ENCODE measurements at regions not wholly inside any gene's neighbourhood (a gene's known extent, or its start where the extent isn't known, plus 50 kb on each side); places are given as distances from the start of the nearest gene placed in this dataset.

DNA sequence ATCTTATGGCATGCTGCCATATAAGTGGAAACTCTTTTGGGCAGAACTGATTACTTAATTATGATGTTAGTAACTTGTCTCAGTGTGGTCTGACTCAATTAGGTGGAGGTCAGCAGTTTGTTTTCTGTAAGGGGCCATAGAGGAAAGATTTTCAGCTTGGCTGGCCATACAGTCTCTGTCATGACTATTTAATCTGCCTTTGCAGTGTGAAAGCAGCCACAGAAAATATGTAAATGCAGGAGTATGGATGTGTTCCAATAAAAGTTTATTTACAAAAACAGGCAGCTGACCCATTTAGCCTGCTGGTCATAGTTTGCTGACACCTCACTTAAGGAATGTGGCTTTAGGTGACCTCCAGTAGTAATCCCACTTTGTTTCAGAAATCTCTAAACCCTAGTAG, 700.7 kb downstream of the EPM2A start:
- Mint-ChIP-seq H3K9me3 (no peaks in the 10 kb centered on the region), H3K4me1 (ENCODE audit: low read depth) (no peaks in the 10 kb centered on the region), H3K27ac (no peak overlapping the region), H3K4me3 (no peak overlapping the region), H3K36me3 (ENCODE audit: low read depth) (no peaks in the 10 kb centered on the region), H3K27me3 (ENCODE audit: insufficient read depth) (peaks cover 21% of the 10 kb centered on the region)
- DNase-seq (ENCODE audit: low spot score): no peak
- intact Hi-C loops (cut with micrococcal nuclease): no loop called here

GRCh38 chr6:145036236-145036635, 699.1 kb downstream of the EPM2A start:
- Mint-ChIP-seq H3K36me3 (ENCODE audit: low read depth) (no peaks in the 10 kb centered on the region), H3K4me3 (no peak overlapping the region), H3K27me3 (ENCODE audit: insufficient read depth) (peaks cover 17% of the 10 kb centered on the region), H3K9me3 (no peaks in the 10 kb centered on the region), H3K4me1 (ENCODE audit: low read depth) (no peaks in the 10 kb centered on the region), H3K27ac (no peak overlapping the region)
- DNase-seq (ENCODE audit: low spot score): no peak
- intact Hi-C loops (cut with micrococcal nuclease): no loop called here

DNA sequence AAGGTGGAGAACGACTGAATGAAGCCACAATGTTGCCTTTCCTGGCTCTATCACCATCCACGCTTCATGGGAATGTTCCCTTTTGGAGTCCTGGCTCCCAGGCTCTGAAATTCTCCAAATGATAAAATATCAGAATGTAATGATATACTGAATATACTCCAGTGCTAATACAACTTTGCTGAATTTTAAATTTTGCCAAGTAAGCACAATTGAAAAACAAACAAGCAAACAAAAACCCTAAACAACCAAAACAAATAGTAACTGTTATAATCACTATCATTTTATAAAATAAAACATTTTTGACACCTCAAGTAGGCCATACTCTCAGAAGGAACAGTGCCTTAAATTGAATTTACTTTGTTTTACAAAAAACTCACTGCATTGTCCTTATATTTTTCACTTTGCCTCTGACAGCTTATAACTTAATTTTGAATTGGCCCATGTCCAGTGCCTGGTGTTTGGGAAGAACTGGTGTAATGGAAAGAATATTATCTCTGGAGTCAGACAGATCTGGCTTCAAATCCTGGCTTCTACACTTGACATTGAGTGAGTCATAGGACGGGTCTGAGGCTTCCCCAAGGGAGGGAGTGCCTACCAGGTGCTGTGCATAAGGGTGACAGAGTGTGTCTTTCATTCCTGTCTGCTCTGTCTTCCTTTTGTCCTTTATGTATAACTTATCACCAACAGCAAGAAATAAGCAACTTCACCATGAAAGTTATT, 698.3 kb downstream of the EPM2A start:
- no peak for DNase-seq (ENCODE audit: low spot score)
- intact Hi-C loops (cut with micrococcal nuclease): no loop called here
- H3K27ac Mint-ChIP-seq: no peak overlapping the region
- H3K9me3 Mint-ChIP-seq: no peaks in the 10 kb centered on the region
- H3K4me3 Mint-ChIP-seq: no peak overlapping the region
- H3K4me1 Mint-ChIP-seq (ENCODE audit: low read depth): no peaks in the 10 kb centered on the region
- H3K36me3 Mint-ChIP-seq (ENCODE audit: low read depth): no peaks in the 10 kb centered on the region
- peaks cover 11% of the 10 kb centered on the region for H3K27me3 Mint-ChIP-seq (ENCODE audit: insufficient read depth)

GRCh38 chr6:145042559-145042958, 692.8 kb downstream of the EPM2A start:
- H3K27ac Mint-ChIP-seq: no peak overlapping the region
- H3K4me3 Mint-ChIP-seq: no peak overlapping the region
- H3K36me3 Mint-ChIP-seq (ENCODE audit: low read depth): no peaks in the 10 kb centered on the region
- H3K27me3 Mint-ChIP-seq (ENCODE audit: insufficient read depth): peaks cover 12% of the 10 kb centered on the region
- no peaks in the 10 kb centered on the region for H3K9me3 Mint-ChIP-seq
- intact Hi-C loops (cut with micrococcal nuclease): no loop called here
- DNase-seq (ENCODE audit: low spot score): no peak
- H3K4me1 Mint-ChIP-seq (ENCODE audit: low read depth): no peaks in the 10 kb centered on the region

- H3K4me3 Mint-ChIP-seq: no peak overlapping the region
- no peaks in the 10 kb centered on the region for H3K9me3 Mint-ChIP-seq
- peaks cover 12% of the 10 kb centered on the region for H3K27me3 Mint-ChIP-seq (ENCODE audit: insufficient read depth)
- DNase-seq (ENCODE audit: low spot score): no peak
- H3K36me3 Mint-ChIP-seq (ENCODE audit: low read depth): no peaks in the 10 kb centered on the region
- H3K4me1 Mint-ChIP-seq (ENCODE audit: low read depth): no peaks in the 10 kb centered on the region
- intact Hi-C loops (cut with micrococcal nuclease): no loop called here
- no peak overlapping the region for H3K27ac Mint-ChIP-seq
Measured at GRCh38 chr6:145043926-145044500, 691.3 kb downstream of the EPM2A start.

- no peak overlapping the region for H3K27ac Mint-ChIP-seq
- H3K27me3 Mint-ChIP-seq (ENCODE audit: insufficient read depth): peaks cover 12% of the 10 kb centered on the region
- no peaks in the 10 kb centered on the region for H3K4me1 Mint-ChIP-seq (ENCODE audit: low read depth)
- intact Hi-C loops (cut with micrococcal nuclease): no loop called here
- H3K9me3 Mint-ChIP-seq: no peaks in the 10 kb centered on the region
- no peak for DNase-seq (ENCODE audit: low spot score)
- H3K4me3 Mint-ChIP-seq: no peak overlapping the region
- H3K36me3 Mint-ChIP-seq (ENCODE audit: low read depth): no peaks in the 10 kb centered on the region
Measured at GRCh38 chr6:145044641-145045246, 690.6 kb downstream of the EPM2A start.

GRCh38 chr6:145045582-145045981, 689.7 kb downstream of the EPM2A start:
- Mint-ChIP-seq H3K4me1 (ENCODE audit: low read depth) (no peaks in the 10 kb centered on the region), H3K4me3 (no peak overlapping the region), H3K36me3 (ENCODE audit: low read depth) (no peaks in the 10 kb centered on the region), H3K9me3 (no peaks in the 10 kb centered on the region), H3K27me3 (ENCODE audit: insufficient read depth) (peaks cover 12% of the 10 kb centered on the region), H3K27ac (no peak overlapping the region)
- no peak for DNase-seq (ENCODE audit: low spot score)
- intact Hi-C loops (cut with micrococcal nuclease): no loop called here

DNA sequence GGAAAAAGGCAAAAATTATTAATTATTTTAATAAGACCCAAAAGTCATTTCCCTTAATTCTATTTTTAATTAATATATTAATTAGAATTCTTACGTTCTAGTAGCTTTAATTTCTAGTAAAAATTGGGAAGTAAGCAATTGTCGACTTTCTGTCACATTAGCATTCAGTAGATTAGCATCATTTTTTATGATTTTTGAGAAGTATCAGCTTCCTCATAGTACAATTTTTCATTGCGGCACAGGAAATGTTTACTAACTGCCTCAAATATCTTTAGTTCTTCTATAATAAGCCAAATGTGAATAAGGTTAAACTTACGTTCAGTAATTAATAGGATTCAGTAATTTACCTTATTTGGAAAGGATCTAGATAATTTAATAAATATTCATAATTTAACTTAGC, 687.4 kb downstream of the EPM2A start:
- Mint-ChIP-seq H3K4me1 (ENCODE audit: low read depth) (no peaks in the 10 kb centered on the region), H3K27ac (no peak overlapping the region), H3K4me3 (no peak overlapping the region), H3K36me3 (ENCODE audit: low read depth) (no peaks in the 10 kb centered on the region), H3K27me3 (ENCODE audit: insufficient read depth) (peaks cover 12% of the 10 kb centered on the region), H3K9me3 (no peaks in the 10 kb centered on the region)
- intact Hi-C loops (cut with micrococcal nuclease): no loop called here
- DNase-seq (ENCODE audit: low spot score): no peak

- no peaks in the 10 kb centered on the region for H3K9me3 Mint-ChIP-seq
- intact Hi-C loops (cut with micrococcal nuclease): no loop called here
- no peak for DNase-seq (ENCODE audit: low spot score)
- H3K4me1 Mint-ChIP-seq (ENCODE audit: low read depth): no peaks in the 10 kb centered on the region
- H3K36me3 Mint-ChIP-seq (ENCODE audit: low read depth): no peaks in the 10 kb centered on the region
- peaks cover 5% of the 10 kb centered on the region for H3K27me3 Mint-ChIP-seq (ENCODE audit: insufficient read depth)
- H3K27ac Mint-ChIP-seq: no peak overlapping the region
- no peak overlapping the region for H3K4me3 Mint-ChIP-seq
Measured at GRCh38 chr6:145051661-145052060, 683.7 kb downstream of the EPM2A start.

DNA sequence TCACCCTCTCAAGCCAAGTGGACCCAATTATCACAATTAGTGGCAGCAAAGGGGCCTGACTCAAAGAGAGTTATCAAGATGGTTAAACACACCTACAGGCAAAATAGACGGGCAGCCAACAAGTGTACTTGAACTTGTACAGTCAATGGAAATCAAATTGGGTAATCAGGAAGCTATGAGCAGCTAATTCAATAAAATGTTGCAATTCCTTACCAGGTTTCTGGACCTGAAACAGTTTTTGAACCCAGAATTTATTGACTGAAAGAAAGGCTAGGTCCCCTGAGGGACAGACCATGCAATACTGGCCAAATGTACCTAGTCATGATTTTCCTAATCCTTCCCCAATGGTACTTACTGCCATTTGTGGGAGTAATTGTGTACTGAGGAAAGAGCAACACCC, 679.8 kb downstream of the EPM2A start:
- Mint-ChIP-seq H3K9me3 (no peaks in the 10 kb centered on the region), H3K4me3 (no peak overlapping the region), H3K4me1 (ENCODE audit: low read depth) (no peaks in the 10 kb centered on the region), H3K36me3 (ENCODE audit: low read depth) (no peaks in the 10 kb centered on the region), H3K27me3 (ENCODE audit: insufficient read depth) (no peaks in the 10 kb centered on the region), H3K27ac (no peak overlapping the region)
- intact Hi-C loops (cut with micrococcal nuclease): no loop called here
- DNase-seq (ENCODE audit: low spot score): no peak

- no peak overlapping the region for H3K4me3 Mint-ChIP-seq
- DNase-seq (ENCODE audit: low spot score): no peak
Measured at GRCh38 chr6:145060714-145061113, 674.6 kb downstream of the EPM2A start.

GRCh38 chr6:145063091-145063490, 672.2 kb downstream of the EPM2A start:
- H3K27ac Mint-ChIP-seq: no peak overlapping the region
- H3K27me3 Mint-ChIP-seq (ENCODE audit: insufficient read depth): peaks cover 5% of the 10 kb centered on the region
- no peak for DNase-seq (ENCODE audit: low spot score)
- intact Hi-C loops (cut with micrococcal nuclease): no loop called here
- no peaks in the 10 kb centered on the region for H3K9me3 Mint-ChIP-seq
- no peaks in the 10 kb centered on the region for H3K4me1 Mint-ChIP-seq (ENCODE audit: low read depth)
- H3K4me3 Mint-ChIP-seq: no peak overlapping the region
- H3K36me3 Mint-ChIP-seq (ENCODE audit: low read depth): no peaks in the 10 kb centered on the region

More at GRCh38 chr6:145060714-145061113, 674.6 kb downstream of the EPM2A start:
- Mint-ChIP-seq H3K4me1 (ENCODE audit: low read depth) (no peaks in the 10 kb centered on the region), H3K36me3 (ENCODE audit: low read depth) (no peaks in the 10 kb centered on the region), H3K9me3 (no peaks in the 10 kb centered on the region), H3K27ac (no peak overlapping the region), H3K27me3 (ENCODE audit: insufficient read depth) (peaks cover 2% of the 10 kb centered on the region)
- intact Hi-C loops (cut with micrococcal nuclease): no loop called here

DNA sequence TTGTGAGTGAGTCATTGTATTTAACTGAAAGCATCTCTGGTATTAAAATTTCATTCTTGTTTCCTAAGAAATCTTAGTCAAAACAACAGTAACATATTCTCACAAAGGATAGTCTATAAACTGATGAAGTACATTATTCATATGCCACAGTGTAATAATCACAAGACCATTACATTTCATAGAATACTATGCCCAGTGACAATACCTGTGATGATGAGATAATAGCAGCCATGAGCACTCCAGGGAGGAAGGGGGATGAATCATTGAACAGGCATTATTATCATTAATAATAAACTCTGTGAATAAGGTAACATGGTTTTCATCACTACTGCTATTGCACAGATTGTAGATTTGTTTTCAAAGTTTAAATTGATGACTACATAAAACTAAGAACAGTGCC, 667.9 kb downstream of the EPM2A start:
- DNase-seq (ENCODE audit: low spot score): no peak
- intact Hi-C loops (cut with micrococcal nuclease): no loop called here
- Mint-ChIP-seq H3K27ac (no peak overlapping the region), H3K27me3 (ENCODE audit: insufficient read depth) (peaks cover 5% of the 10 kb centered on the region), H3K36me3 (ENCODE audit: low read depth) (no peaks in the 10 kb centered on the region), H3K9me3 (no peaks in the 10 kb centered on the region), H3K4me1 (ENCODE audit: low read depth) (no peaks in the 10 kb centered on the region), H3K4me3 (no peak overlapping the region)

Data from activated T-helper 1 cell treated with anti-CD3 and anti-CD28 coated beads, Interleukin-12 subunit alpha, Interleukin-12 subunit beta, Interleukin-2, Interleukin-4 antibody, amounts not matched to agents 30 ng/mL and 10 ng/mL and 1 ng/mL, durations not matched to agents 14 hours and 24 hours and 36 hours (primary cell).